Large intestine (tissue), 3 donors: ENCODE measurements at regions not wholly inside any gene's neighbourhood (a gene's known extent, or its start where the extent isn't known, plus 50 kb on each side); places are given as distances from the start of the nearest gene placed in this dataset.

Experiments
- DNase-seq, 2 donors: peaks; one replicate each; pipeline versions ENCODE4 v3.0.0 to v3.0.0-alpha.2; 2013
- H3K27ac ChIP-seq: one replicate; pipeline ENCODE4 v1.5.1; 2013; ENCODE audit warnings: low read length
- H3K27me3 ChIP-seq: 2 replicates; pipeline ENCODE4 v1.6.1; 2013; ENCODE audit warnings: low read length; ENCODE audit not compliant: control insufficient read depth, insufficient read depth
- H3K36me3 ChIP-seq: 2 replicates; pipeline ENCODE4 v1.6.1; 2013; ENCODE audit warnings: low read length; ENCODE audit not compliant: control insufficient read depth, insufficient read depth
- H3K4me1 ChIP-seq: one replicate; pipeline ENCODE4 v1.6.1; 2013; ENCODE audit warnings: low read length; ENCODE audit not compliant: control insufficient read depth, insufficient read depth
- H3K4me3 ChIP-seq: one replicate; pipeline ENCODE4 v1.5.1; 2013; ENCODE audit warnings: low read length
- H3K9me3 ChIP-seq: one replicate; pipeline ENCODE4 v1.6.1; 2013; ENCODE audit warnings: mild to moderate bottlenecking, low read depth, low read length, moderate library complexity; ENCODE audit not compliant: control insufficient read depth
- WGBS: methylation state at CpG from one replicate; pipeline ENCODE4 v1.1.5; 2013; ENCODE audit warnings: low lambda C conversion rate; ENCODE audit not compliant: insufficient coverage; 5-methylcytosine and 5-hydroxymethylcytosine counted together

DNA sequence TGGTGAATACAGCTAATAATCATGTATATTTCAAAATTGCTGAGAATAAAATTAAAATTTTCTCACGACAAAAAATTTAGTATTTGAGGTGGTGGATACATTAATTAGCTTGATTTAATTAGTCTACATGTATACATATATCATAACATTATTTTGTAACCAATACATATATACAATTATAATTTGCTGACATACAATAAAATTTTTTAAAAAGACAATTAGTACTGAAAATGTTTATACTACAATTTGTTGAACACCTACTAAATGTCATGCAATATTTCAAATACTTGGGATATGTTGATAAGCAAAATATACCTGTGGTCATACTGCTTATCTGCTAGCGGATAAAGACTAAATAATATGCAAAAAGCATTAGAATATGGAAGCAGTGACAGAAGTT, 586.5 kb downstream of the SLITRK6 start:
- H3K9me3 ChIP-seq = no peaks in the 10 kb centered on the region
- no peaks in the 10 kb centered on the region for H3K36me3 ChIP-seq
- 83% methylated on average over 2 of the region's 2 CpGs for WGBS
- no peak for DNase-seq
- H3K27me3 ChIP-seq = no peaks in the 10 kb centered on the region
- no peaks in the 10 kb centered on the region for H3K4me1 ChIP-seq
- no peak overlapping the region for H3K4me3 ChIP-seq
- no peak overlapping the region for H3K27ac ChIP-seq

- WGBS = no CpG with 5 or more reads among the region's 53 CpGs
- H3K4me3 ChIP-seq = no peak overlapping the region
- H3K27me3 ChIP-seq = no peaks in the 10 kb centered on the region
- peaks cover 9% of the 10 kb centered on the region for H3K9me3 ChIP-seq
- no peak overlapping the region for H3K27ac ChIP-seq
- H3K4me1 ChIP-seq = no peaks in the 10 kb centered on the region
- no peak for DNase-seq
- no peaks in the 10 kb centered on the region for H3K36me3 ChIP-seq
Observed at GRCh38 chr13:85204668-85205344, 594.4 kb downstream of the SLITRK6 start.

DNA sequence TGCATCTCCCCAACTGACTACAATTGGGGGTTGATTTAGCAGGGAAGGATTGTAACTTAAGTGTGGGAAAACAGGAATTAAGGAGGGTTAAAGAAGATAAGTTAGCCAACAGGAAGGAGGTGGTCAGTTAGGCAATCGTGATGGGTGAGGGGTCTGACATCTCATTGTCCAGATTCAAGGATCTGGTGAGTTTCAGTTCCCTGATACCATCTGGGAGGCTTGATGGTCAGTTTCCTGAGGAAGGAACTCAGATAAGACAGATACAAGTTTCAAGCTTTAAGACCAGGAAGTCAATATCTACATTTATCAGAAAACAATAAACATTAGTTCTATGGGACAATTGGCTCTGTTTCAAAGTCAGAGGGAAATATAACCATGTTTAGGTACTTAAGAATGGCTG, 601.8 kb downstream of the SLITRK6 start:
- WGBS = 100% methylated on average over 1 of the region's 1 CpG
- Histone ChIP-seq H3K36me3 (no peaks in the 10 kb centered on the region), H3K4me1 (no peaks in the 10 kb centered on the region), H3K9me3 (no peaks in the 10 kb centered on the region), H3K27me3 (no peaks in the 10 kb centered on the region), H3K27ac (no peak overlapping the region), H3K4me3 (no peak overlapping the region)
- no peak for DNase-seq

DNA sequence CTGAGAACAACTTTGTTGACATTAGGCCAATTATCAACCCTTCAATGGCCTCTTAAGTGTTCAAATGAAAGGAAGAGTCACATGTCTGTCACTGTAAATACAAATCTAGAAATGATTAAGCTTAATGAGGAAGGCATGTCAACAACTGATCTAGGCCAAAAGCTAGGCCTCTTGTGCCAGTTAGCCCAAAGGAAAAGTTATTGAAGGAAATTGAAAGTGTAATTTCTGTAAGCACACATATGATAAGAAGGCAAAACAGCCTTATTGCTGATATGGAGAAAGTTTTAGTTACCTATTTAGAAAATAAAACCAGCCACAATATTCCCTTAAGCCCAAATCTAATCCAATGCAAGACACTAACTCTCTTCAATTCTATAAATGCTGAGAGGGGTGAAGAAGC, 604.7 kb downstream of the SLITRK6 start:
- H3K9me3 ChIP-seq = no peaks in the 10 kb centered on the region
- H3K27me3 ChIP-seq = no peaks in the 10 kb centered on the region
- H3K36me3 ChIP-seq = no peaks in the 10 kb centered on the region
- H3K4me3 ChIP-seq = no peak overlapping the region
- H3K27ac ChIP-seq = no peak overlapping the region
- no peaks in the 10 kb centered on the region for H3K4me1 ChIP-seq
- no peak for DNase-seq

GRCh38 chr13:85191996-85192718, 607.1 kb downstream of the SLITRK6 start:
- Histone ChIP-seq H3K9me3 (no peaks in the 10 kb centered on the region), H3K36me3 (no peaks in the 10 kb centered on the region), H3K27me3 (no peaks in the 10 kb centered on the region), H3K27ac (no peak overlapping the region), H3K4me3 (no peak overlapping the region), H3K4me1 (no peaks in the 10 kb centered on the region)
- WGBS = 60% methylated on average over 1 of the region's 1 CpG
- no peak for DNase-seq

GRCh38 chr13:85186356-85187045, 612.7 kb downstream of the SLITRK6 start:
- Histone ChIP-seq H3K4me1 (no peaks in the 10 kb centered on the region), H3K27ac (no peak overlapping the region), H3K27me3 (no peaks in the 10 kb centered on the region), H3K4me3 (no peak overlapping the region), H3K36me3 (no peaks in the 10 kb centered on the region), H3K9me3 (no peaks in the 10 kb centered on the region)
- WGBS = 100% methylated on average over 1 of the region's 2 CpGs
- DNase-seq = no peak

DNA sequence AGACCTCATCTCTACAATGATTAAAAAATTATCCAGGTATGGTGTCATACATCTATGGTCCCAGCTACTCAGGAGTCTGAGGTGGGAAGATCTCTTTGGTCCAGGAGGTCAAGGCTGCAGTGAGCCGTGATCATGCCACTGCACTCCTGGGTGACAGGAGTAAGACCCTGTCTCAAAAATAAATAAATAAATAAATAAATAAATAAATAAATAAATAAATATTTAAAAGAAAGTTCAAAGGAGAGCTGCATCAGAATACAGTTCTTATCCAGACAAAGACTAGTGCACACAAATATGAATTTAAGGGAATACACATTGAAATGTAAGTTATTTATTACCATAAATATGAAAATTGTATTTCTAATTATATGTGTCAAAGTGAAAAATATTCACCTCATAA, 624.9 kb downstream of the SLITRK6 start:
- Histone ChIP-seq H3K4me3 (no peak overlapping the region), H3K27me3 (no peaks in the 10 kb centered on the region), H3K36me3 (no peaks in the 10 kb centered on the region), H3K9me3 (no peaks in the 10 kb centered on the region), H3K27ac (no peak overlapping the region), H3K4me1 (no peaks in the 10 kb centered on the region)
- WGBS = no CpG with 5 or more reads among the region's 1 CpG
- no peak for DNase-seq

- Histone ChIP-seq H3K27ac (no peak overlapping the region), H3K4me3 (no peak overlapping the region), H3K4me1 (no peaks in the 10 kb centered on the region), H3K27me3 (no peaks in the 10 kb centered on the region), H3K9me3 (no peaks in the 10 kb centered on the region), H3K36me3 (no peaks in the 10 kb centered on the region)
- no peak for DNase-seq
- WGBS = no CpG with 5 or more reads among the region's 1 CpG
Observed at GRCh38 chr13:85170372-85170771, 628.8 kb downstream of the SLITRK6 start.

DNA sequence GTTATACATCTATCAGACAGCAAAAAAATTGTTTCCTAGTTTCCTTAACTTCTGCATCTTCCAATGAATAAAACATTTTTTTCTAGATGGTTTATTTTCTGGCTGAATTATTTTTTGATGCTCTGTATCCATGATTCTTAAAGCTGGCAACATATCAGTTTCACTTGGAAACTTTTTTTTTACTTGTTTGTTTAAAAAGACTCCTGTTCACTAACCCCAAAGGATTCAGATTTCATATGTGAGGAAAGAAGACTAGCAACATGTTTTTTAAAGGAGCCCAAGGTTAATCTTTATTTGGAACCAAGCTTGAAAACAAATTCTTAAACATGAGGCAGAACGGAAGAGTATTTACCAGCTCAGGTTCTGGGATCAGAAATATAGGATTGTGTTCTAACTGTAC, 632.3 kb downstream of the SLITRK6 start:
- no peak overlapping the region for H3K4me3 ChIP-seq
- no peak overlapping the region for H3K27ac ChIP-seq
- no peaks in the 10 kb centered on the region for H3K36me3 ChIP-seq
- no peaks in the 10 kb centered on the region for H3K27me3 ChIP-seq
- H3K9me3 ChIP-seq = no peaks in the 10 kb centered on the region
- DNase-seq = no peak
- no CpG with 5 or more reads among the region's 1 CpG for WGBS
- no peaks in the 10 kb centered on the region for H3K4me1 ChIP-seq

DNA sequence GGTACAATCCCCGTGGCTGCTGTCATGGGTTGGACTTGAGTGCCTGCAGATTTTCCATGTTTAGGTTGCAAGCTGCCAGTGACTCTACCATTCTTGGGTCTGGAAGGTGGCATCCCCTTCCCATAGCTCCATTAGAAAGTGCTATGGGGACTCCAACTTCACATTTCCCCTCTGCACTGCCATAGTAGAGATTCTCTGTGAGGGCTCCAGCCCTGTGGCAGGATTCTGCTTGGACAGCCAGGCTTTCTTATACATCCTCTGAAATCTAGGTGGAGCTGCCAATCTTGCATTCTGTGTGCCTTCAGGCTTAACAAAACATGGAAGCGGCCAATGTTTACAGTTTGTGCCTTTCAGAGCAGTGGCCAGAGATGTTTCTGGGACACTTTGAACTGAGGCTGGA, 636.2 kb downstream of the SLITRK6 start:
- no CpG with 5 or more reads among the region's 2 CpGs for WGBS

More for the DNA sequence above, 636.2 kb downstream of the SLITRK6 start:
- H3K9me3 ChIP-seq = no peaks in the 10 kb centered on the region
- no peak overlapping the region for H3K4me3 ChIP-seq
- no peaks in the 10 kb centered on the region for H3K4me1 ChIP-seq
- no peak for DNase-seq
- no peak overlapping the region for H3K27ac ChIP-seq
- H3K36me3 ChIP-seq = no peaks in the 10 kb centered on the region
- H3K27me3 ChIP-seq = no peaks in the 10 kb centered on the region
